GM12891 (cell line): ENCODE measurements at regions not wholly inside any gene's neighbourhood (a gene's known extent, or its start where the extent isn't known, plus 50 kb on each side); places are given as distances from the start of the nearest gene placed in this dataset.

Source experiments
- DNase-seq: peaks from one replicate; pipeline ENCODE4 v3.0.0; 2011; ENCODE audit warnings: low spot score; ENCODE audit not compliant: insufficient read length
- FAIRE-seq: peaks from 2 replicates; lab custom pipeline; 2011; peaks lifted over from hg19 to GRCh38; lab: Jason Lieb, UNC
- PAX5 ChIP-seq: IDR thresholded peaks from 2 replicates; pipeline ENCODE4 v1.6.1; 2011; ENCODE audit warnings: low read length, moderate library complexity, mild to moderate bottlenecking; ENCODE audit not compliant: insufficient read depth, severe bottlenecking
- POLR2A ChIP-seq: IDR thresholded peaks from 2 replicates; pipeline ENCODE4 v1.6.1; 2011; ENCODE audit warnings: low read depth, low read length, control low read depth
- POLR2AphosphoS5 ChIP-seq: IDR thresholded peaks from 2 replicates; pipeline ENCODE4 v1.6.1; 2011; ENCODE audit warnings: low read depth, low read length, control low read depth
- POU2F2 ChIP-seq: IDR thresholded peaks from 2 replicates; pipeline ENCODE4 v1.6.1; 2011; ENCODE audit warnings: low read depth, mild to moderate bottlenecking, control low read depth, low read length, moderate library complexity
- SPI1 ChIP-seq: IDR thresholded peaks from 2 replicates; pipeline ENCODE4 v1.6.1; 2011; ENCODE audit warnings: low read depth, low read length, control low read depth
- TAF1 ChIP-seq: IDR thresholded peaks from 2 replicates; pipeline ENCODE4 v1.6.1; 2011; ENCODE audit warnings: low read depth, low read length, control low read depth

DNA sequence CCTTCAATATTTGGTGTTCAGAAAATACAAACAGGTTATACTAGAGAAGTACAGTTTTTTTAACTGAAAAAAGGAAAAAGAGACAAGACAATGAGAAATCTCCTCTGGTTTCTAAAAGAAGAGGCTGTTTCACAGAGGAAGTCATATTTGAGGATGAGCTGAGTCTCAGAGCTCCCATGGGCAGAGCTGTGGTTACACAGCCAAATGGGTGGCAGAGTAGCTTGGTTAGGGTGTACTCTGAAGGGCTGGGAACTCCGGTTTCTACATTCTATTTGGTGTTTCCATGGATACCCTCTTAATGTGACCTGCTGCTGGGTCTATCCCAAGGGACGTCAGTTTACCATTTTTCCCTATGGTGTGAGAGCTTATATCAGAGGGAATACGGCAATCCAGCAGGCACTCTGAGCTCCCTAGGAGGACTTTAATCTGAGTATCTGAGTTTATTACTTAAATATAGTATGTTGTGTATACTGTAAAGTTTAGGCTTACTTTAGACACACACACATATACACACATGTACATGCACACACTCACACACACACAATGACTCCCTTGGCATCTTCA, 74.2 kb downstream of the CYRIA start:
- DNase-seq (no peak), FAIRE-seq (no peak)
- TF ChIP-seq SPI1 = no peak
- TF ChIP-seq POLR2AphosphoS5 = no peak
- no peak for TF ChIP-seq POU2F2
- no peak for TF ChIP-seq TAF1
- no peak for TF ChIP-seq PAX5
- TF ChIP-seq POLR2A = no peak

DNA sequence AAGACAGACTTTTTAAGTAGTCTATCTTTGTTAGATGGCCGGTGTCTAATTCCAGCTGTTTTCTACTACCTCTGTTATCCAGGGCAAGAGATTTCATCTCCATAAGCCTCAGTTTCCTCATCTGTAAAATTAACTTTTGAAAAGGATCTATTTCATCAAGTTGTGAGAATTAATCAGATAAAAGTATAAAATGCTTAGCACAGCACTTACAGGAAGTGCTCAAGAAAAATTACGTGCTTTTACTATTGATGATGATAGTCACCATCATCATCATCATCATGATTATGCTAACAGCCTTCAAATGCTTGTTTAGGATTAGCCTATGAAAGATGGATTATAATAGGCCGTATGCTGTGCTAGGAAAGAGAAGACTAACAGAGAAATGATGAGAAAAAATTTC, 76.2 kb downstream of the CYRIA start:
- TF ChIP-seq POU2F2 = no peak
- TF ChIP-seq PAX5 = no peak
- TF ChIP-seq SPI1 = no peak
- no peak for TF ChIP-seq POLR2AphosphoS5
- TF ChIP-seq TAF1 = no peak
- TF ChIP-seq POLR2A = no peak
- FAIRE-seq = no peak
- DNase-seq = no peak

DNA sequence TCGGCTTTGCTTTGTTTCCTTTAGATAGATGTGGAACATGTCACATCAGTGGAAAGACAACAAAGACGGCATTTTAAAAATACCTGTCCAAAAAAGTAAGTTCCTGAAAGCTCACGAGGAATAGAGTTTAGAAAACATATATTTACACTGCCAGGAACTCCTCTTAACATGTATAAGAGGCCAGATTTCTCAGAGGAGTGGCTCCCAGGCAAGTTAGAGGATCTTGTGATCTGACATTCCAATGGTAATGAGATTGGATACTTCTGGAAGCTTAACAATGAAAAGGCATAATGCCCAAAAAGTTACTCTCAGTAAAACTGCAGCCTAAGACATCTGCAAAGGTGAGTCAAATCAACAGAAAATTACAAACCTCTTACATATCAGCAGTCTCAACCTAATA, 77.1 kb downstream of the CYRIA start:
- DNase-seq (no peak), FAIRE-seq (no peak)
- TF ChIP-seq POLR2A (no peak), PAX5 (no peak), POU2F2 (no peak), POLR2AphosphoS5 (no peak), TAF1 (no peak), SPI1 (no peak)

DNA sequence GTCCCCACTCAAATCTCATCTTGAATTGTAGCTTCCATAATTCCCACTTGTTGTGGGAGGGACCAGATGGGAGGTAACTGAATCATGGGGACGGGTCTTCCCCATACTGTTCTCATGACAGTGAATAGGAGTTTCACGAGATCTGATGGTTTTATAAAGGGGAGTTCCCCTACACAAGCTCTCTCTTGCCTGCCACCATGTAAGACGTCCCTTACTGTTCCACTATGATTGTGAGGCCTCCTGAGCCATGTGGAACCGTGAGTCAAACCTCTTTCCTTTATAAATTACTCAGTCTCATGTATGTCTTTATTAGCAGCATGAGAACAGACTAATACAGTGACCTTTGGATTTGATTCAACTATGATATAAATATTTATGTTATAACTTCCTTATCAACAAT, 78.0 kb downstream of the CYRIA start:
- FAIRE-seq = no peak
- TF ChIP-seq PAX5 = no peak
- no peak for TF ChIP-seq POLR2A
- no peak for TF ChIP-seq TAF1
- no peak for TF ChIP-seq SPI1
- TF ChIP-seq POU2F2 = no peak
- no peak for TF ChIP-seq POLR2AphosphoS5
- no peak for DNase-seq

DNA sequence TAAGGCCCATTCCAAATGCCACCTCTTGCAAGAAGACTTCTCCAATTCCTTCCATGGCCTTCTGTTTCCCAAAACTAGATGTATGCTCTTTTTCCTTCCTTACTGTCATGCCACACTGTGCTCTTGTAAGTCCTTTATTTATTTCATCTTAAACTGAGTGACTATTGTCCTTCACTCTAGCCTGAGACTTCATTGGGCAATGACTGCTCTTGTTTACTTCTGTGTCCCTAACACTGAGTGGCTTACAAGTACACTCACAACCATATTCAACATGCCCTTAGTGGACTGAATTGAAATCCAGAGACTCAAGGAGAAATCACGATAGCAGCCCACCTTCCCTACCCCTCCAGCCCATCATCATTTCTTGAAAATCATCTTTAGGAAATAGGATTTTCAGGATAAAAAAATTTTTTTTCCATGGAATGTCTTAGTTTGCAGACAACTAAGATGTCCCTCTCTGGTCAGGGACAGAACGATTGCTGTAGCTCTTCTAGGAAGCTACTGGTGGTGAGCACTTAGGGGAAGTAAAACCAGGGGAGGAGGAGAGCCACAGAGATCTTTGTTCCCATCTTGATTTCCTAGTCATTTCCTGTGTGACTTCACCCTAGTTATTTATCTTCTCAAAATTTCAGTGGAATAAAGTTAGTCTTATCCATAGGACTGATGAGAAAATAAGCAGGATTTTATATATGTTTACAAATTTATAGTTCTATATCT, 80.7 kb downstream of the CYRIA start:
- FAIRE-seq (no peak), DNase-seq (no peak)
- TF ChIP-seq POU2F2 = no peak
- no peak for TF ChIP-seq SPI1
- no peak for TF ChIP-seq POLR2AphosphoS5
- no peak for TF ChIP-seq TAF1
- no peak for TF ChIP-seq PAX5
- no peak for TF ChIP-seq POLR2A

DNA sequence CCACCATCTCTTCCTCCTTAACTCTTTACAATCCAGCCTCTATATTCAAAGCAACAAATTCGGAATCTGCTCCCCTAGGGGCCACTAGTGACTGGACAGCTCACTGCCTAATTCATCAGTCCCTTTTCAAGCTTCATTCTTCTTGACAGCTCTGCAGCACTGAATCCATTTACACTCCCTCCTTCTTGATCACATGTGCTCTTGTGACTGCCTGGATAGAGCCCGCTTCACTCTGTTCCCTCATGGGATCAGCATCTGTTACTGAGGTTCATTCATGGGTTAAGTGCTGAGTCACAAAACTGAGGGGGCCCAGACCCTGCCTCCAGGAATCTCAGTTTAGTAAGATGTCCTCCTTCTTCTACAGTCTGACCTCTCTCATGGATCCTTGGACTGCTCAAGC, 81.5 kb downstream of the CYRIA start:
- FAIRE-seq (no peak), DNase-seq (no peak)
- TF ChIP-seq POU2F2 = no peak
- TF ChIP-seq PAX5 = no peak
- no peak for TF ChIP-seq POLR2A
- TF ChIP-seq TAF1 = no peak
- TF ChIP-seq SPI1 = no peak
- TF ChIP-seq POLR2AphosphoS5 = no peak

DNA sequence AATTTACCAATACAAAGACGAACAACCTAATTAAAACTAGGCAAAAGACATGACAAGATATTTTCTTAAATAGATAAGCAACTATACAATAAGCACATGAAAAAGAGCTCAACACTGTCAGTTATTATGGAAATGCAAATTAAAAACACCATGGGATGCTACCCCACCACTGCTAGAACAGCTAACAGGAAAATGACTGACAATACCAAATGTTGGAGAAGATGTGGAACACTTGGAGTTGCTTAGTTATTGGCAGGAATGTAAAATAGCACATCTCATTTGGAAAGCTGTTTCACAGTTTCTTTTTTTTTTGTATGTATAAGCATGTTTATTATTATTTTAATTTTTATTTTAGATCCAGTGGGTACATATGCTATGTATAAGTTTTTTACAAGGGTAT, 84.4 kb downstream of the CYRIA start:
- FAIRE-seq (no peak), DNase-seq (no peak)
- TF ChIP-seq TAF1 = no peak
- TF ChIP-seq POLR2AphosphoS5 = no peak
- TF ChIP-seq POLR2A = no peak

DNA sequence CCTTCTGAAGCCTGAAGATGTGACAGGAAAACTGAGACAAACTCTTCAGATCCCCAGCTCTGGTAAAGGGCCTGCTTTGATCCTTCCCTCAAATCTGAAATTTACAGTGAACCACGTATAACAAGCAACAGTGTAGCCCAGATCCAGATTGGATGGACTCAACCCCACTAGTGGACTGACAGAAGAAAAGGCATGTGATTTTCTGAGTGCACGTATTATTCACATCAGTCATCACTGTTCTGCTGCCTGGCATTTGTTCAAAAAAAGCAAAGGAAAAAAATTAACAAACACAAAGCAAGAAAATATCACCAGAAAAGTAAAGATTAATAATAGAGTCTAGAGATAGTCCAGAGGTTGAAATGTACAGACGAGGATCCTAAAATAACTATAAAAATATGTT, 87.6 kb downstream of the CYRIA start:
- TF ChIP-seq POU2F2 = no peak
- TF ChIP-seq POLR2AphosphoS5 = no peak
- no peak for TF ChIP-seq TAF1
- TF ChIP-seq POLR2A = no peak
- TF ChIP-seq SPI1 = no peak
- TF ChIP-seq PAX5 = no peak
- FAIRE-seq (no peak), DNase-seq (no peak)

DNA sequence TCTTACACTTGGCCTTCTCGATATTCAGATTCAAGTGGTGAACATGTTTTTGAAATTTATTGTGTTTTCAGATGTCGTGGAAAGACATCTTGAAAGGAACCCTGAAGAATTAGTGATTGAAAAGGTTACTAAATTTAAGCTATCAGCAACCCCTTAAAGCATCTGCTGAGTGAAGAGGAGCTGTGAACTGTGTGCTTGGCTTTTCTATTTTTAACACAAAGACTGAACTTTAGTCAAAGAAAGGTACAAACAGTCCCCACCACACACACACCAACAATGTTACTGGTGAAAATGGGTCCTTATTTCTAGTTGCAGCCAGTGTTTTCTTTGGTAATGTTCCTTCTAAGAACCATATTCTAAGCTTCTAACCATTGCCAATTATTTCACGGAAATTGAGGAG, 95.1 kb downstream of the CYRIA start:
- TF ChIP-seq POLR2A (no peak), POU2F2 (no peak), TAF1 (no peak), SPI1 (no peak), POLR2AphosphoS5 (no peak), PAX5 (no peak)
- DNase-seq (no peak), FAIRE-seq (no peak)
